Transverse colon (tissue), 4 donors: ENCODE measurements at regions not wholly inside any gene's neighbourhood (a gene's known extent, or its start where the extent isn't known, plus 50 kb on each side); places are given as distances from the start of the nearest gene placed in this dataset.

Experiments
- CTCF ChIP-seq, 5 experiments: fragments of 200-600 bp in 3 of 5; fragments of 450-650 bp in 2 of 5; sonication (generic) in 3 of 5; IDR thresholded peaks; 1 replicate in 2 of 5; 2 replicates in 3 of 5; pipeline ENCODE4 v1.5.1; 2016 to 2017; ENCODE audit warnings: antibody characterized with exemption in 5 of 5, inconsistent platforms in 3 of 5, mild to moderate bottlenecking in 2 of 5, moderate library complexity in 1 of 5
- EP300 ChIP-seq: sonication (generic); formaldehyde crosslinking; IDR thresholded peaks from one replicate; pipeline ENCODE4 v1.6.1; 2017; ENCODE audit warnings: antibody characterized with exemption, low read depth
- POLR2A ChIP-seq: fragments of 450-650 bp; IDR thresholded peaks from one replicate; pipeline ENCODE4 v1.6.1; 2016; ENCODE audit warnings: antibody characterized with exemption, mild to moderate bottlenecking, moderate library complexity
- POLR2AphosphoS5 ChIP-seq, 3 donors: sonication (generic); formaldehyde crosslinking; IDR thresholded peaks; one replicate each; pipeline ENCODE4 v1.6.1; 2016; ENCODE audit warnings: antibody characterized with exemption in 3 of 3

- TF ChIP-seq POLR2A (no peak), POLR2AphosphoS5 (IDR thresholded peaks at IDR 0.05) (no peak), CTCF (IDR thresholded peaks at IDR 0.05) (no peak), EP300 (no peak)
Observed at GRCh38 chr14:97270308-97270707, 473.1 kb downstream of the VRK1 start.
